ENCODE measurements at regions not wholly inside any gene's neighbourhood (a gene's known extent, or its start where the extent isn't known, plus 50 kb on each side); places are given as distances from the start of the nearest gene placed in this dataset.

DNA sequence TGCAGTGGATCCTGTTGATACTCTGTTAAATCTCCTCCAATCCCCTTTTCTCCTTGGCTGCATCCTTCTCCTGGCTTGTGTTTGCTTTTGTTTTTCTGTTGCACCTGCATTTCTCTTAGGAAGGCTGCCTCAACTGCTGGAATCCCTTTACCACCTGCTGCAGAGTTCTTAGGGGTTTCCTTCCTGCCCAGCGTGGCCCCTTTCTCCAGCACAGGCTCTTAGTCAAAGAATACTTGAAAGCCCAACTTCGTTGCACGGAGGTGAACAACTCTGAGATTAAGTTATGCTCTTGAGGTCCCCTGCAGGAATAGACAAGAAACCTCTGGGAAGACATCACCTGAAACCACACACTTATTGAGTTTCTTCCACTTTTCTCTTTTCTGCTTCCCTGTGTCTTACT lies 121.6 kb upstream of the GRM7 start:
- TF ChIP-seq, protein P1, sequence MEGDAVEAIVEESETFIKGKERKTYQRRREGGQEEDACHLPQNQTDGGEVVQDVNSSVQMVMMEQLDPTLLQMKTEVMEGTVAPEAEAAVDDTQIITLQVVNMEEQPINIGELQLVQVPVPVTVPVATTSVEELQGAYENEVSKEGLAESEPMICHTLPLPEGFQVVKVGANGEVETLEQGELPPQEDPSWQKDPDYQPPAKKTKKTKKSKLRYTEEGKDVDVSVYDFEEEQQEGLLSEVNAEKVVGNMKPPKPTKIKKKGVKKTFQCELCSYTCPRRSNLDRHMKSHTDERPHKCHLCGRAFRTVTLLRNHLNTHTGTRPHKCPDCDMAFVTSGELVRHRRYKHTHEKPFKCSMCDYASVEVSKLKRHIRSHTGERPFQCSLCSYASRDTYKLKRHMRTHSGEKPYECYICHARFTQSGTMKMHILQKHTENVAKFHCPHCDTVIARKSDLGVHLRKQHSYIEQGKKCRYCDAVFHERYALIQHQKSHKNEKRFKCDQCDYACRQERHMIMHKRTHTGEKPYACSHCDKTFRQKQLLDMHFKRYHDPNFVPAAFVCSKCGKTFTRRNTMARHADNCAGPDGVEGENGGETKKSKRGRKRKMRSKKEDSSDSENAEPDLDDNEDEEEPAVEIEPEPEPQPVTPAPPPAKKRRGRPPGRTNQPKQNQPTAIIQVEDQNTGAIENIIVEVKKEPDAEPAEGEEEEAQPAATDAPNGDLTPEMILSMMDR (conservative IDR thresholded peaks at IDR 0.05; ENCODE audit: low read length): no peak
- no peak for TF ChIP-seq EZH2phosphoT487 (IDR thresholded peaks at IDR 0.05; ENCODE audit: borderline replicate concordance)

Data from Loucy (cell line).